ENCODE measurements at regions not wholly inside any gene's neighbourhood (a gene's known extent, or its start where the extent isn't known, plus 50 kb on each side); places are given as distances from the start of the nearest gene placed in this dataset.
"Not testable (repeated sequence)": the region's sequence is repeated elsewhere in the genome, so short reads cannot be mapped to it uniquely, and the experiment has no call there.

- DNase-seq (ENCODE audit: low read depth in 4 of 4, low spot score in 1 of 4): no peak
These were observed 284.8 kb downstream of the TUSC7 start for GRCh38 chr3:116994351-116994879.

GRCh38 chr3:117003501-117003900, 293.9 kb downstream of the TUSC7 start:
- no peak for DNase-seq (ENCODE audit: low read depth in 4 of 4, low spot score in 1 of 4)

- DNase-seq (ENCODE audit: low read depth in 4 of 4, low spot score in 1 of 4): no peak
These were observed 295.7 kb downstream of the TUSC7 start for GRCh38 chr3:117005274-117005673.

- DNase-seq (ENCODE audit: low read depth in 4 of 4, low spot score in 1 of 4): no peak
These were observed 296.4 kb downstream of the TUSC7 start for GRCh38 chr3:117005911-117006522.

GRCh38 chr3:117010318-117010717, 300.7 kb downstream of the TUSC7 start:
- DNase-seq (ENCODE audit: low read depth in 4 of 4, low spot score in 1 of 4): no peak

- no peak for DNase-seq (ENCODE audit: low read depth in 4 of 4, low spot score in 1 of 4)
These were observed 302.2 kb downstream of the TUSC7 start for GRCh38 chr3:117011687-117012250.

GRCh38 chr3:117016378-117016777, 306.8 kb downstream of the TUSC7 start:
- DNase-seq (ENCODE audit: low read depth in 4 of 4, low spot score in 1 of 4): no peak

GRCh38 chr3:117017135-117017894, 307.7 kb downstream of the TUSC7 start:
- no peak for DNase-seq (ENCODE audit: low read depth in 4 of 4, low spot score in 1 of 4)

GRCh38 chr3:117018655-117019054, 309.1 kb downstream of the TUSC7 start:
- no peak for DNase-seq (ENCODE audit: low read depth in 4 of 4, low spot score in 1 of 4)

- peak in 1 of 4 experiments; percentile 11 for DNase-seq (ENCODE audit: low read depth in 4 of 4, low spot score in 1 of 4)
These were observed 309.6 kb downstream of the TUSC7 start for GRCh38 chr3:117019082-117019713.

- DNase-seq (ENCODE audit: low read depth in 4 of 4, low spot score in 1 of 4): no peak
These were observed 316.8 kb downstream of the TUSC7 start for GRCh38 chr3:117026401-117026800.

- no peak for DNase-seq (ENCODE audit: low read depth in 4 of 4, low spot score in 1 of 4)
These were observed 326.2 kb downstream of the TUSC7 start for GRCh38 chr3:117035745-117036144.

GRCh38 chr3:117036259-117036799, 326.8 kb downstream of the TUSC7 start:
- DNase-seq (ENCODE audit: low read depth in 4 of 4, low spot score in 1 of 4): no peak

GRCh38 chr3:117045143-117045542, 335.6 kb downstream of the TUSC7 start:
- no peak for DNase-seq (ENCODE audit: low read depth in 4 of 4, low spot score in 1 of 4)

- DNase-seq (ENCODE audit: low read depth in 4 of 4, low spot score in 1 of 4): no peak
These were observed 338.5 kb downstream of the TUSC7 start for GRCh38 chr3:117047951-117048705.

GRCh38 chr3:117052395-117052794, 342.8 kb downstream of the TUSC7 start:
- DNase-seq (ENCODE audit: low read depth in 4 of 4, low spot score in 1 of 4): no peak

GRCh38 chr3:117054556-117054955, 345.0 kb downstream of the TUSC7 start:
- no peak for DNase-seq (ENCODE audit: low read depth in 4 of 4, low spot score in 1 of 4)

GRCh38 chr3:117056946-117057345, 347.4 kb downstream of the TUSC7 start:
- DNase-seq (ENCODE audit: low read depth in 4 of 4, low spot score in 1 of 4): not testable (repeated sequence)

- no peak for DNase-seq (ENCODE audit: low read depth in 4 of 4, low spot score in 1 of 4)
These were observed 349.7 kb downstream of the TUSC7 start for GRCh38 chr3:117059067-117059955.

- no peak for DNase-seq (ENCODE audit: low read depth in 4 of 4, low spot score in 1 of 4)
These were observed 350.3 kb downstream of the TUSC7 start for GRCh38 chr3:117059956-117060270.

All from stimulated activated CD4-positive, alpha-beta T cell treated with anti-CD3 and anti-CD28 coated beads, Interleukin-1b, Interleukin-23, amount 100 ng/mL, for 24 hours (primary cell).